ENCODE measurements at regions not wholly inside any gene's neighbourhood (a gene's known extent, or its start where the extent isn't known, plus 50 kb on each side); places are given as distances from the start of the nearest gene placed in this dataset.

- TF ChIP-seq CTCF (IDR thresholded peaks at IDR 0.05; ENCODE audit: borderline replicate concordance, extremely low read depth, low read length, poor library complexity, severe bottlenecking), result no peak
- TF ChIP-seq EZH2 (IDR thresholded peaks at IDR 0.05; ENCODE audit: borderline replicate concordance, low read depth, low read length, severe bottlenecking), result no peak
Observed at GRCh38 chr10:38212460-38212859, 118.3 kb downstream of the ZNF37A start.

All from DND-41 (cell line).